ENCODE measurements at regions not wholly inside any gene's neighbourhood (a gene's known extent, or its start where the extent isn't known, plus 50 kb on each side); places are given as distances from the start of the nearest gene placed in this dataset.

- Histone ChIP-seq H3K4me1 (no peaks in the 10 kb centered on the region), H3K36me3 (no peaks in the 10 kb centered on the region), H3K4me3 (no peak overlapping the region), H3K9me3 (no peaks in the 10 kb centered on the region), H3K27ac (no peak overlapping the region), H3K27me3 (no peaks in the 10 kb centered on the region)
- ATAC-seq (no peak), DNase-seq (no peak)
- no peak for TF ChIP-seq CTCF (IDR thresholded peaks at IDR 0.05)
- intact Hi-C loops (cut with DNase I) = no loop called here
These were observed 455.7 kb upstream of the TLE4 start for GRCh38 chr9:79116041-79116440.

GRCh38 chr9:79116709-79117108, 455.1 kb upstream of the TLE4 start:
- Histone ChIP-seq H3K4me3 (no peak overlapping the region), H3K36me3 (no peaks in the 10 kb centered on the region), H3K27ac (no peak overlapping the region), H3K4me1 (no peaks in the 10 kb centered on the region), H3K27me3 (no peaks in the 10 kb centered on the region), H3K9me3 (no peaks in the 10 kb centered on the region)
- intact Hi-C loops (cut with DNase I) = no loop called here
- no peak for TF ChIP-seq CTCF (IDR thresholded peaks at IDR 0.05)
- DNase-seq = no peak
- ATAC-seq = no peak

GRCh38 chr9:79120533-79120932, 451.2 kb upstream of the TLE4 start:
- Histone ChIP-seq H3K4me1 (no peaks in the 10 kb centered on the region), H3K27me3 (no peaks in the 10 kb centered on the region), H3K9me3 (no peaks in the 10 kb centered on the region), H3K36me3 (no peaks in the 10 kb centered on the region), H3K4me3 (no peak overlapping the region), H3K27ac (no peak overlapping the region)
- intact Hi-C loops (cut with DNase I) = no loop called here
- DNase-seq = no peak
- ATAC-seq = no peak
- no peak for TF ChIP-seq CTCF (IDR thresholded peaks at IDR 0.05)

GRCh38 chr9:79120941-79121340, 450.8 kb upstream of the TLE4 start:
- Histone ChIP-seq H3K4me1 (no peaks in the 10 kb centered on the region), H3K36me3 (no peaks in the 10 kb centered on the region), H3K4me3 (no peak overlapping the region), H3K27me3 (no peaks in the 10 kb centered on the region), H3K27ac (no peak overlapping the region), H3K9me3 (no peaks in the 10 kb centered on the region)
- intact Hi-C loops (cut with DNase I) = no loop called here
- TF ChIP-seq CTCF (IDR thresholded peaks at IDR 0.05) = no peak
- ATAC-seq = no peak
- DNase-seq = no peak

- H3K27me3 ChIP-seq = no peaks in the 10 kb centered on the region
- no peaks in the 10 kb centered on the region for H3K4me1 ChIP-seq
- no peak overlapping the region for H3K27ac ChIP-seq
- no peak for ATAC-seq
- no peak for TF ChIP-seq CTCF (IDR thresholded peaks at IDR 0.05)
- peak in 1 of 4 donors; percentile 20 for DNase-seq
- intact Hi-C loops (cut with DNase I) = no loop called here
- H3K4me3 ChIP-seq = no peak overlapping the region
- no peaks in the 10 kb centered on the region for H3K9me3 ChIP-seq
- no peaks in the 10 kb centered on the region for H3K36me3 ChIP-seq
These were observed 448.4 kb upstream of the TLE4 start for GRCh38 chr9:79123415-79123814.

Measured in left lung (tissue), 4 donors.